Endothelial cell of umbilical vein (primary cell): ENCODE measurements at regions not wholly inside any gene's neighbourhood (a gene's known extent, or its start where the extent isn't known, plus 50 kb on each side); places are given as distances from the start of the nearest gene placed in this dataset.

Source experiments
- BruUV-seq: library from RNA; stranded (reverse); fragments of 400-500 nt; replicated peaks from 2 replicates; lab custom pipeline; 2021; lab: Mats Ljungman, UMichigan
- CTCF ChIA-PET: fragments of 300-600, 350-600 bp; sonication (Branson Sonifier 250); formaldehyde crosslinking; loops from one replicate; lab custom pipeline; 2021; ENCODE audit warnings: antibody characterized with exemption, inconsistent platforms; lab: Charles Lee
- POLR2A ChIA-PET: fragments of 300-600, 350-600 bp; sonication (Branson Sonifier 250); formaldehyde crosslinking; loops from one replicate; lab custom pipeline; 2021; ENCODE audit warnings: antibody characterized with exemption, inconsistent platforms; lab: Charles Lee
- DNase-seq: peaks from one replicate; pipeline ENCODE4 v3.0.0-alpha.2; 2011; ENCODE audit warnings: low read depth, low spot score
- FAIRE-seq: peaks from 2 replicates; lab custom pipeline; 2011; peaks lifted over from hg19 to GRCh38; lab: Jason Lieb, UNC
- H2AFZ ChIP-seq: 2 replicates; pipeline ENCODE4 v1.6.0; 2012; ENCODE audit warnings: low read depth, low read length, control low read depth, inconsistent platforms
- H3K27ac ChIP-seq: 2 replicates; pipeline ENCODE4 v1.5.1; 2011; ENCODE audit warnings: low read depth, mild to moderate bottlenecking, control low read depth, low read length, moderate library complexity; ENCODE audit not compliant: insufficient read depth
- H3K27me3 ChIP-seq, 2 experiments: 2 replicates each; pipeline versions ENCODE4 v1.6.0 to v1.6.1; 2011; ENCODE audit warnings: low read length in 2 of 2, mixed read lengths in 1 of 2; ENCODE audit not compliant: control insufficient read depth in 2 of 2, insufficient read depth in 2 of 2
- H3K36me3 ChIP-seq, 2 experiments: 2 replicates in 1 of 2; 3 replicates in 1 of 2; pipeline ENCODE4 v1.5.1; 2011; ENCODE audit warnings: low read length in 2 of 2, mild to moderate bottlenecking in 1 of 2, moderate library complexity in 1 of 2; ENCODE audit not compliant: control insufficient read depth in 2 of 2, insufficient read depth in 2 of 2; ENCODE audit errors: extremely low read depth in 1 of 2
- H3K4me1 ChIP-seq: 3 replicates; pipeline ENCODE4 v1.5.1; 2011; ENCODE audit warnings: mild to moderate bottlenecking, low read length; ENCODE audit not compliant: control insufficient read depth, insufficient read depth; ENCODE audit errors: extremely low read depth
- H3K4me2 ChIP-seq: 2 replicates; pipeline ENCODE4 v1.6.1; 2011; ENCODE audit warnings: low read length, control low read depth, mixed read lengths; ENCODE audit not compliant: insufficient read depth
- H3K4me3 ChIP-seq, 3 experiments: fragments of 200-600 bp in 1 of 3; sonication (generic), shearing (Covaris generic) in 1 of 3; replicated peaks in 1 of 3; 2 replicates each; pipeline ENCODE4 v1.5.1; 2011 to 2016; ENCODE audit warnings: control low read depth in 3 of 3, low read length in 3 of 3, mild to moderate bottlenecking in 2 of 3, inconsistent platforms in 1 of 3, low read depth in 1 of 3, moderate library complexity in 1 of 3; ENCODE audit not compliant: insufficient read depth in 1 of 3
- H3K79me2 ChIP-seq: 2 replicates; pipeline ENCODE4 v1.6.0; 2012; ENCODE audit warnings: low read length, inconsistent platforms; ENCODE audit not compliant: control insufficient read depth, insufficient read depth
- H3K9ac ChIP-seq: replicated peaks from 2 replicates; pipeline ENCODE3; 2011; ENCODE audit warnings: low read length, control low read depth; ENCODE audit not compliant: insufficient read depth; ENCODE audit errors: extremely low read depth
- H3K9me1 ChIP-seq: replicated peaks from 3 replicates; pipeline ENCODE4 v1.6.0; 2011; ENCODE audit warnings: mild to moderate bottlenecking, low read length; ENCODE audit not compliant: control insufficient read depth, insufficient read depth; ENCODE audit errors: extremely low read depth
- H3K9me3 ChIP-seq: replicated peaks from 2 replicates; pipeline ENCODE4 v1.5.1; 2012; ENCODE audit warnings: low read length, inconsistent platforms; ENCODE audit not compliant: control insufficient read depth, insufficient read depth
- H4K20me1 ChIP-seq: replicated peaks from 2 replicates; pipeline ENCODE3; 2011; ENCODE audit warnings: mild to moderate bottlenecking, low read length; ENCODE audit not compliant: control insufficient read depth, insufficient read depth; ENCODE audit errors: extremely low read depth
- EZH2 ChIP-seq: IDR thresholded peaks from 2 replicates; pipeline ENCODE4 v1.6.1; 2012; ENCODE audit warnings: borderline replicate concordance, low read depth, mild to moderate bottlenecking, moderate library complexity, low read length, inconsistent platforms; ENCODE audit not compliant: severe bottlenecking
- FOS ChIP-seq: IDR thresholded peaks from 2 replicates; pipeline ENCODE4 v1.6.1; 2011; ENCODE audit warnings: mild to moderate bottlenecking, low read length, moderate library complexity, borderline replicate concordance; ENCODE audit not compliant: insufficient read depth
- GATA2 ChIP-seq: IDR thresholded peaks from 2 replicates; pipeline ENCODE4 v1.7.0; 2011; ENCODE audit warnings: low read depth, mild to moderate bottlenecking, moderate library complexity, mixed read lengths, low read length; ENCODE audit not compliant: insufficient read length, insufficient read depth
- JUN ChIP-seq: IDR thresholded peaks from 2 replicates; pipeline ENCODE4 v1.6.1; 2011; ENCODE audit warnings: borderline replicate concordance, low read depth; ENCODE audit not compliant: insufficient read length, insufficient read depth
- MYC ChIP-seq: IDR thresholded peaks from one replicate; pipeline ENCODE4 v1.6.1; 2011; ENCODE audit warnings: mild to moderate bottlenecking, low read depth, low read length
- POLR2A ChIP-seq: IDR thresholded peaks from 2 replicates; pipeline ENCODE4 v1.6.1; 2012; ENCODE audit warnings: low read depth, mild to moderate bottlenecking, control low read depth, low read length
- POLR2AphosphoS5 ChIP-seq: IDR thresholded peaks from 2 replicates; pipeline ENCODE4 v1.6.1; 2012; ENCODE audit warnings: low read depth, mild to moderate bottlenecking, control low read depth, low read length, moderate library complexity; ENCODE audit not compliant: insufficient read depth
- dilution Hi-C: fragments of 300-500 bp; cut with MboI; formaldehyde crosslinking; loops from one replicate; pipeline ENCODE4 v1.15.0; 2019; ENCODE audit warnings: low sequenced_read_pairs; ENCODE audit not compliant: extremely low pct_ligation_motif_present
- intact Hi-C: fragments of 100-400 bp; cut with micrococcal nuclease; formaldehyde crosslinking; loops from one replicate; pipeline ENCODE4 v1.10.0; 2022
- TF ChIP-seq, protein P1 (sequence below), 2 donors: IDR thresholded peaks; 1 replicate in 1 of 2; 2 replicates in 1 of 2; pipeline ENCODE4 v1.5.1; 2011; ENCODE audit warnings: low read length in 2 of 2, mild to moderate bottlenecking in 2 of 2, moderate library complexity in 2 of 2, control low read depth in 1 of 2, inconsistent platforms in 1 of 2, low read depth in 1 of 2; ENCODE audit not compliant: insufficient read depth in 1 of 2; ENCODE audit errors: extremely low read depth in 1 of 2
- TF ChIP-seq, protein P2 (sequence below): IDR thresholded peaks from 2 replicates; pipeline ENCODE4 v1.6.1; 2011; ENCODE audit not compliant: insufficient read depth, insufficient read length

DNA sequence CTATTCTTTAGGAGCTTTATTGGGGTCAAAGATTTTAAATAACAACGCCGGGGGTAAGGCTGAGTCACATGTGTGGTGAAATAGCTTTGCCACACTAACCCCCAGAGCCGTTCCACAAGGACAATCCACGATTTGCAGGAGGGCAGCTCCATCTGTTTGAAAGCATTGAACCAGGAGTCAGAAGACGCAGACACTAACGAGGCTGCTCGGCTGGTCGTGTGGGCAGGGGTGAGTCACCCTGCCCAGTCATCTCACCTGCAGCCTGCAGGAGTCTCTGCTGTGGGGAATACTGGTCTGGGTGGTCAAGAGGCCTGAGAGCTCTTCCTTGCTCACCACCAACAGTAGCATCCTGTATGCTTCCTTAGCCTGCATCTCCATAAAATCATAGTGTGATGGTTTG is 149.2 kb upstream of the NCK2 start:
- DNase-seq (no peak), FAIRE-seq (no peak)
- Histone ChIP-seq H3K4me3 (no peak overlapping the region), H3K27ac (no peak overlapping the region), H3K4me2 (no peak overlapping the region), H3K4me1 (no peaks in the 10 kb centered on the region), H2AFZ (no peak overlapping the region), H3K27me3 (no peaks in the 10 kb centered on the region), H4K20me1 (no peaks in the 10 kb centered on the region), H3K79me2 (no peaks in the 10 kb centered on the region), H3K9me1 (no peaks in the 10 kb centered on the region), H3K9ac (no peak overlapping the region), H3K36me3 (no peaks in the 10 kb centered on the region), H3K9me3 (no peaks in the 10 kb centered on the region)
- dilution Hi-C loops (no loop called here), intact Hi-C loops (no loop called here)
- TF ChIP-seq, protein P1, sequence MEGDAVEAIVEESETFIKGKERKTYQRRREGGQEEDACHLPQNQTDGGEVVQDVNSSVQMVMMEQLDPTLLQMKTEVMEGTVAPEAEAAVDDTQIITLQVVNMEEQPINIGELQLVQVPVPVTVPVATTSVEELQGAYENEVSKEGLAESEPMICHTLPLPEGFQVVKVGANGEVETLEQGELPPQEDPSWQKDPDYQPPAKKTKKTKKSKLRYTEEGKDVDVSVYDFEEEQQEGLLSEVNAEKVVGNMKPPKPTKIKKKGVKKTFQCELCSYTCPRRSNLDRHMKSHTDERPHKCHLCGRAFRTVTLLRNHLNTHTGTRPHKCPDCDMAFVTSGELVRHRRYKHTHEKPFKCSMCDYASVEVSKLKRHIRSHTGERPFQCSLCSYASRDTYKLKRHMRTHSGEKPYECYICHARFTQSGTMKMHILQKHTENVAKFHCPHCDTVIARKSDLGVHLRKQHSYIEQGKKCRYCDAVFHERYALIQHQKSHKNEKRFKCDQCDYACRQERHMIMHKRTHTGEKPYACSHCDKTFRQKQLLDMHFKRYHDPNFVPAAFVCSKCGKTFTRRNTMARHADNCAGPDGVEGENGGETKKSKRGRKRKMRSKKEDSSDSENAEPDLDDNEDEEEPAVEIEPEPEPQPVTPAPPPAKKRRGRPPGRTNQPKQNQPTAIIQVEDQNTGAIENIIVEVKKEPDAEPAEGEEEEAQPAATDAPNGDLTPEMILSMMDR (IDR thresholded peaks at IDR 0.05; ENCODE audit: extremely low read depth in 1 of 2, insufficient read depth in 1 of 2, low read depth in 1 of 2, low read length in 2 of 2) = no peak
- TF ChIP-seq, protein P2, sequence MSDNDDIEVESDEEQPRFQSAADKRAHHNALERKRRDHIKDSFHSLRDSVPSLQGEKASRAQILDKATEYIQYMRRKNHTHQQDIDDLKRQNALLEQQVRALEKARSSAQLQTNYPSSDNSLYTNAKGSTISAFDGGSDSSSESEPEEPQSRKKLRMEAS = no peak
- TF ChIP-seq MYC (no peak), JUN (no peak), GATA2 (no peak), POLR2A (no peak), POLR2AphosphoS5 (no peak), FOS (no peak), EZH2 (no peak)
- ChIA-PET POLR2A (no interaction called here), CTCF (no interaction called here)
- no TSS peak for BruUV-seq
